ENCODE measurements at regions not wholly inside any gene's neighbourhood (a gene's known extent, or its start where the extent isn't known, plus 50 kb on each side); places are given as distances from the start of the nearest gene placed in this dataset.

DNA sequence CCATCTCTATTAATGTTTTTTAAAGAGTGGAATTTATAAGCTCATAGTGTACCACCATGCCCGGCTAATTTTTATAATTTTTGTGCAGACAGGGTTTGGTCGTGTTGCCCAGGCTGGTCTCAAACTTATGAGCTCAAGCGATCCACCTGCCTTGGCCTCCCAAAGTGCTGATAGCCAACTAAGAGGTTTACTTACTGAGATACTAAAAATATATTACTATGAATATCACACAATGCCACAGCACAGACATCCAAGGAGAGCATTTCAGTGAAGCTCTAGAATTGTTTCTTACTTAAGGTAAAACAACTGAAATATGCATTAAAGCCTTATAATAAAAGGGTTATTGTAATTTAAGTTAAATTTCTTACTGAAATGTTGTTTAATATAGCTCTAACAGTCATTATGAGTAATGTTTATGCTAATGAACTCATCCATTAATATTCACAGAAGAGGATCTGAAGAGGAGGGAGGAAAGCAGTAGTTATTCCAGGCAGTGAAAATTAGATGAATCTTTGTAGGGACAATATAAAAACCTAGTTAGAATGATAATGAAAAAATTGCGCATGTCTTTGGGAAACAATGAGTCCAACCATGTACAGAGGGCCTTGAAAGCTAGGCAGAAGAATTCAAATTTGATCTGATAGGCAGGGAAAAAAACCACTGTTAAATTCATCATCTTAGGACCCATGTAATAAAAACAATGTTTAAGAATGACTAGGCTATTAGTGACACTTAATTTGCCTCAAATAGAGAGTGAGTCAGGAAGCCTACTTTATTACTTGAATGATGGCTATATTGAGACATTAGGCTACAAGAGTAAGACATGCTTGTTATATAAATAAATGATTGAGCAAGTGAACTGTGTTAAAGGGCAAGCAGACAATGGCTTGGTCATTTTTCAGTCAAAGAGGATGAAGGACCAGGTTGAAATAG lies 99.2 kb downstream of the SLC41A2 start:
- Mint-ChIP-seq H3K27ac (no peak overlapping the region), H3K4me3 (no peak overlapping the region), H3K4me1 (no peaks in the 10 kb centered on the region), H3K27me3 (no peaks in the 10 kb centered on the region), H3K36me3 (ENCODE audit: low read depth) (no peaks in the 10 kb centered on the region), H3K9me3 (no peaks in the 10 kb centered on the region)
- ChIA-PET POLR2A (no interaction called here), CTCF (interaction anchor here (1.0 kb wide), 1 partner anchor 477 kb away, joined by 3 read pairs; no protein-coding TSS in a partner anchor)
- intact Hi-C loops (cut with micrococcal nuclease), result no loop called here
- DNase-seq (no peak), ATAC-seq (ENCODE audit: low read depth) (no peak)
- TF ChIP-seq, protein P1, sequence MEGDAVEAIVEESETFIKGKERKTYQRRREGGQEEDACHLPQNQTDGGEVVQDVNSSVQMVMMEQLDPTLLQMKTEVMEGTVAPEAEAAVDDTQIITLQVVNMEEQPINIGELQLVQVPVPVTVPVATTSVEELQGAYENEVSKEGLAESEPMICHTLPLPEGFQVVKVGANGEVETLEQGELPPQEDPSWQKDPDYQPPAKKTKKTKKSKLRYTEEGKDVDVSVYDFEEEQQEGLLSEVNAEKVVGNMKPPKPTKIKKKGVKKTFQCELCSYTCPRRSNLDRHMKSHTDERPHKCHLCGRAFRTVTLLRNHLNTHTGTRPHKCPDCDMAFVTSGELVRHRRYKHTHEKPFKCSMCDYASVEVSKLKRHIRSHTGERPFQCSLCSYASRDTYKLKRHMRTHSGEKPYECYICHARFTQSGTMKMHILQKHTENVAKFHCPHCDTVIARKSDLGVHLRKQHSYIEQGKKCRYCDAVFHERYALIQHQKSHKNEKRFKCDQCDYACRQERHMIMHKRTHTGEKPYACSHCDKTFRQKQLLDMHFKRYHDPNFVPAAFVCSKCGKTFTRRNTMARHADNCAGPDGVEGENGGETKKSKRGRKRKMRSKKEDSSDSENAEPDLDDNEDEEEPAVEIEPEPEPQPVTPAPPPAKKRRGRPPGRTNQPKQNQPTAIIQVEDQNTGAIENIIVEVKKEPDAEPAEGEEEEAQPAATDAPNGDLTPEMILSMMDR (IDR thresholded peaks at IDR 0.05), result no peak

DNA sequence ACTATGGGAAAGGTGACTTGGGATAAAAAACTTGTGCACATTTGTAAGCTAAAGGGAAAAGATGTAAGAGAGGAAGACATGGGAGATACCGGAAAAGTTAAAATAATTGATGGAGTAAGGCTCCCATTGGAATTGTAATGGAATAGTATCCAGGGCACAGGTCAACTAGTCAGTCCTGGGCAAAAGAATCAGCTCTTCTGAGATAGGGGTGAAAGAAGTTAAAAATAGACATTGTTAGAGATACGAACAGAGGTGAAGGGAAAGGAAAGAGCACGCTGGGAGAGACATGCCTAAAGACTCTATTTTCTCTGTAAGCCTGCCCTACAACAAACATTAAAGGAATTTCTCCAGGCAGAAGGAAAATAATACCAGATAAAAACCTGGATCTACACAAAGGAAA lies 101.6 kb downstream of the SLC41A2 start:
- POLR2A ChIA-PET, result interaction anchor here (0.5 kb wide), 1 partner anchor 118 kb away, joined by 3 read pairs; no protein-coding TSS in a partner anchor
- Mint-ChIP-seq H3K4me1 (no peaks in the 10 kb centered on the region), H3K27ac (no peak overlapping the region), H3K27me3 (no peaks in the 10 kb centered on the region), H3K36me3 (ENCODE audit: low read depth) (no peaks in the 10 kb centered on the region), H3K9me3 (no peaks in the 10 kb centered on the region), H3K4me3 (no peak overlapping the region)
- CTCF ChIA-PET, result interaction anchor here (1.3 kb wide), 1 partner anchor 475 kb away, joined by 4 read pairs; no protein-coding TSS in a partner anchor
- DNase-seq (no peak), ATAC-seq (ENCODE audit: low read depth) (no peak)
- TF ChIP-seq, protein P1 (IDR thresholded peaks at IDR 0.05), result no peak
- intact Hi-C loops (cut with micrococcal nuclease), result no loop called here

DNA sequence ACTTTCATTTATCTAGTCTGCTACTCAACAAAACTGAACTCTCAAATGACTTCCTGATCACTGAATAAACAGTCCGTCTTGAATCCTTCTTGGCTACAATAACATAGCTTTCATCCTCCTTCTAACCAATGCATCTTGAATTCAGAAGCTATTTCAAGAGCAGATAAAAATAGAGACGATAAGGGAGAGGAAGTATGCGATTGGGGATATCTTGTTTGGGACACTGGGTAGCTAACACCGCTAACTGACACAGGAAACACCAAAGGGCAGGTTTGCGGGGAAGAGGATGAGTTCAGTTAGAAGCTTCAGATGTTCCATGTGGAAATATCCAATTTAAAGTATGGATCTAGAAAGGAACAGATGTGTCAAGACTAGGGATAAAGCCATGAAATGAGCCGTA lies 102.5 kb downstream of the SLC41A2 start:
- POLR2A ChIA-PET, result no interaction called here

DNA sequence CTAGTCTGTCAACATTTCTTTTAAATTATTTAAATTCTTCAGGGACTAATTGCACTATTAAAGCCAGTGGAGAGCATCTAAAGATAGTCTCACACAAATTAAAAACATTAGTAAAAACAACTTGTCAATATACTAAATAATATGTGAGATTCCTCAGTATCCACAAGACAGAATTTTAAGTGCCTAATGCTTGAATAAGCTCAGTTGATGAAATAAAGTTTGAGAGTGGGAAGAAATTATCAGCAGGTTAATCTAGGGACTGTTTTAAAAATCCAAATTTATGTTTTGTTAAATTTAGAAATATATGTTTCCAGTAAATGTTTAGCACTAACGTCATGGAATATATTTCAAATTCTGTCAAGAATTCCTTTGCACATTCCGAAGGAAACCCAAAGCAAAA lies 105.2 kb downstream of the SLC41A2 start:
- DNase-seq, result no peak
- ATAC-seq (ENCODE audit: low read depth), result no peak
- no peak overlapping the region for H3K27ac Mint-ChIP-seq
- no peaks in the 10 kb centered on the region for H3K4me1 Mint-ChIP-seq
- no peaks in the 10 kb centered on the region for H3K36me3 Mint-ChIP-seq (ENCODE audit: low read depth)
- no peaks in the 10 kb centered on the region for H3K27me3 Mint-ChIP-seq
- intact Hi-C loops (cut with micrococcal nuclease), result no loop called here
- no peak overlapping the region for H3K4me3 Mint-ChIP-seq
- TF ChIP-seq, protein P1 (IDR thresholded peaks at IDR 0.05), result no peak
- ChIA-PET CTCF (interaction anchor here (2.4 kb wide), 1 partner anchor 471 kb away, joined by 6 read pairs; no protein-coding TSS in a partner anchor), POLR2A (no interaction called here)
- H3K9me3 Mint-ChIP-seq, result no peaks in the 10 kb centered on the region

More for the DNA sequence above, 102.5 kb downstream of the SLC41A2 start:
- Mint-ChIP-seq H3K27me3 (no peaks in the 10 kb centered on the region), H3K36me3 (ENCODE audit: low read depth) (no peaks in the 10 kb centered on the region), H3K4me1 (no peaks in the 10 kb centered on the region), H3K4me3 (no peak overlapping the region), H3K9me3 (no peaks in the 10 kb centered on the region), H3K27ac (no peak overlapping the region)
- intact Hi-C loops (cut with micrococcal nuclease), result no loop called here
- ATAC-seq (ENCODE audit: low read depth) (no peak), DNase-seq (no peak)
- TF ChIP-seq, protein P1 (IDR thresholded peaks at IDR 0.05), result no peak
- CTCF ChIA-PET, result interaction anchor here (0.8 to 1.3 kb wide), 2 partner anchors 201 to 474 kb away, joined by 3 to 4 read pairs; no protein-coding TSS in a partner anchor

DNA sequence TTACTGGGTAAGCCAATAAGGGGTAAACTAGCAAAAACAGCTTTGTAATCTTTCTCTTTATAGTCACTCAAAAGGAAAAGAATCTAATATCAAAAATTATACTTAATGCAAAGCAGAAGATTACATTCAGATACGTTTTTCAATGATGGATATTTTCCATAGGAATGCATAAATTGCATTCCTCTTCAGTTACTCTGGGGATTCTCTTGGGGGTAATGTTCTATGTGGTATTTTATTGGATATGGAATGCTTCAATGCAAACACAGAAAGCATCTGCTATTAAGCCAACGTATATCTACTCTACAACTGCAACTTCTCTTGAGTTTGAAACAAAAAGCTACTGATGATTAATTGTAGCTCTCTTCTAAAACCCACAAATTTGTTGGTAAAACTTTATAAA lies 106.0 kb downstream of the SLC41A2 start:
- DNase-seq (no peak), ATAC-seq (ENCODE audit: low read depth) (no peak)
- Mint-ChIP-seq H3K27ac (no peak overlapping the region), H3K4me1 (no peaks in the 10 kb centered on the region), H3K36me3 (ENCODE audit: low read depth) (no peaks in the 10 kb centered on the region), H3K27me3 (no peaks in the 10 kb centered on the region), H3K9me3 (no peaks in the 10 kb centered on the region), H3K4me3 (no peak overlapping the region)
- TF ChIP-seq, protein P1 (IDR thresholded peaks at IDR 0.05), result no peak
- ChIA-PET CTCF (interaction anchor here (0.7 to 2.4 kb wide), 2 partner anchors 61 to 470 kb away, joined by 3 to 6 read pairs; no protein-coding TSS in a partner anchor), POLR2A (no interaction called here)
- intact Hi-C loops (cut with micrococcal nuclease), result no loop called here

All from activated B cell treated with CpG ODN at 0.5 μM for 24 hours (primary cell).